Neuronal stem cell (in vitro differentiated cells): ENCODE measurements at regions not wholly inside any gene's neighbourhood (a gene's known extent, or its start where the extent isn't known, plus 50 kb on each side); places are given as distances from the start of the nearest gene placed in this dataset.

Experiments
- DNase-seq: peaks from one replicate; pipeline ENCODE4 v3.0.0-alpha.2; 2013; ENCODE audit warnings: low spot score
- H2AFZ ChIP-seq: one replicate; pipeline ENCODE4 v1.6.1; 2013; ENCODE audit warnings: mild to moderate bottlenecking, low read length, inconsistent platforms
- H2AK5ac ChIP-seq: 2 replicates; pipeline ENCODE4 v1.6.1; 2013; ENCODE audit warnings: low read depth, mild to moderate bottlenecking, inconsistent platforms, low read length, moderate library complexity, mixed read lengths
- H2BK120ac ChIP-seq: 2 replicates; pipeline ENCODE4 v1.6.1; 2013; ENCODE audit warnings: low read depth, mild to moderate bottlenecking, inconsistent platforms, low read length, moderate library complexity, mixed read lengths
- H2BK12ac ChIP-seq: one replicate; pipeline ENCODE4 v1.6.1; 2013; ENCODE audit warnings: low read length, inconsistent platforms
- H2BK15ac ChIP-seq: 2 replicates; pipeline ENCODE4 v1.6.1; 2013; ENCODE audit warnings: mild to moderate bottlenecking, low read length, inconsistent platforms, mixed read lengths
- H2BK5ac ChIP-seq: one replicate; pipeline ENCODE4 v1.6.1; 2013; ENCODE audit warnings: inconsistent platforms, mild to moderate bottlenecking, low read length, moderate library complexity
- H3K14ac ChIP-seq: one replicate; pipeline ENCODE4 v1.6.1; 2013; ENCODE audit warnings: low read length, inconsistent platforms
- H3K18ac ChIP-seq: 2 replicates; pipeline ENCODE4 v1.6.1; 2013; ENCODE audit warnings: low read length, inconsistent platforms
- H3K23ac ChIP-seq: 2 replicates; pipeline ENCODE4 v1.6.1; 2013; ENCODE audit warnings: low read depth, mild to moderate bottlenecking, mixed read lengths, low read length, inconsistent platforms; ENCODE audit not compliant: poor library complexity
- H3K27ac ChIP-seq: replicated peaks from 3 replicates; pipeline ENCODE4 v1.5.1; 2013; ENCODE audit warnings: low read length, inconsistent platforms
- H3K27me3 ChIP-seq, 3 experiments: 2 replicates each; pipeline ENCODE4 v1.6.1; 2013; ENCODE audit warnings: low read length in 3 of 3, mild to moderate bottlenecking in 2 of 3, inconsistent platforms in 1 of 3, low read depth in 1 of 3, mixed read lengths in 1 of 3, moderate library complexity in 1 of 3; ENCODE audit not compliant: control insufficient read depth in 3 of 3, insufficient read depth in 3 of 3
- H3K36me3 ChIP-seq, 2 donors: replicated peaks in 1 of 2; 2 replicates each; pipeline ENCODE4 v1.6.1; 2013; ENCODE audit warnings: low read length in 2 of 2; ENCODE audit not compliant: control insufficient read depth in 2 of 2, insufficient read depth in 2 of 2
- H3K4ac ChIP-seq: 2 replicates; pipeline ENCODE4 v1.6.1; 2013; ENCODE audit warnings: inconsistent platforms, mild to moderate bottlenecking, low read length, moderate library complexity
- H3K4me1 ChIP-seq, 2 donors: 1 replicate in 1 of 2; 2 replicates in 1 of 2; pipeline ENCODE4 v1.6.1; 2013; ENCODE audit warnings: low read length in 2 of 2, low read depth in 1 of 2; ENCODE audit not compliant: control insufficient read depth in 2 of 2, insufficient read depth in 1 of 2
- H3K4me2 ChIP-seq: one replicate; pipeline ENCODE4 v1.6.1; 2013; ENCODE audit warnings: mild to moderate bottlenecking, low read length, inconsistent platforms; ENCODE audit not compliant: insufficient read depth, poor library complexity, severe bottlenecking
- H3K4me3 ChIP-seq, 2 donors: 2 replicates each; pipeline ENCODE4 v1.5.1; 2013; ENCODE audit warnings: low read length in 2 of 2, mild to moderate bottlenecking in 2 of 2, inconsistent platforms in 1 of 2, moderate library complexity in 1 of 2
- H3K79me1 ChIP-seq: one replicate; pipeline ENCODE4 v1.6.1; 2013; ENCODE audit warnings: low read depth, mild to moderate bottlenecking, inconsistent platforms, low read length, moderate library complexity
- H3K9ac ChIP-seq: one replicate; pipeline ENCODE4 v1.6.1; 2013; ENCODE audit warnings: mild to moderate bottlenecking, low read depth, low read length, inconsistent platforms; ENCODE audit not compliant: poor library complexity
- H3K9me3 ChIP-seq, 2 donors: replicated peaks in 1 of 2; 2 replicates each; pipeline versions ENCODE3 to v1.6.1; 2013; ENCODE audit warnings: low read length in 2 of 2, mild to moderate bottlenecking in 2 of 2, inconsistent platforms in 1 of 2, low read depth in 1 of 2, mixed read lengths in 1 of 2, moderate library complexity in 1 of 2; ENCODE audit not compliant: control insufficient read depth in 2 of 2, insufficient read depth in 1 of 2
- H4K8ac ChIP-seq: one replicate; pipeline ENCODE4 v1.6.1; 2013; ENCODE audit warnings: low read depth, mild to moderate bottlenecking, inconsistent platforms, low read length, moderate library complexity
- H4K91ac ChIP-seq: one replicate; pipeline ENCODE4 v1.6.1; 2013; ENCODE audit warnings: low read length, low read depth, mild to moderate bottlenecking, inconsistent platforms; ENCODE audit not compliant: poor library complexity
- WGBS, 2 donors: extraction: QIAGEN DNeasy Blood & Tissue Kit; methylation state at CpG; one replicate each; pipeline ENCODE4 v1.1.7; 2013; ENCODE audit warnings: missing lambda C conversion rate in 2 of 2, mixed read lengths in 1 of 2; ENCODE audit not compliant: insufficient read length in 2 of 2, insufficient replicate concordance in 1 of 2; ENCODE audit errors: extremely low coverage in 2 of 2; 5-methylcytosine and 5-hydroxymethylcytosine counted together

- Histone ChIP-seq H3K18ac (no peak overlapping the region), H3K27ac (no peak overlapping the region), H3K9me3 (peaks cover 0 to 2% of the 10 kb centered on the region in 2 donors), H3K4ac (no peak overlapping the region), H2BK5ac (no peak overlapping the region), H3K36me3 (no peaks in the 10 kb centered on the region), H3K4me1 (no peaks in the 10 kb centered on the region), H4K91ac (no peak overlapping the region), H2AK5ac (no peak overlapping the region), H4K8ac (no peak overlapping the region), H3K23ac (no peak overlapping the region), H3K79me1 (no peaks in the 10 kb centered on the region), H2BK120ac (no peak overlapping the region), H2AFZ (no peak overlapping the region), H2BK15ac (no peak overlapping the region), H3K14ac (no peak overlapping the region), H3K4me2 (no peak overlapping the region), H3K27me3 (peaks cover 0 to 25% (median 0%) of the 10 kb centered on the region in 3 experiments), H2BK12ac (no peak overlapping the region), H3K4me3 (peak overlapping the region in 1 of 2 donors; percentile 63), H3K9ac (no peak overlapping the region)
- no CpG with 5 or more reads among the region's 5 CpGs for WGBS, 2 donors
- no peak for DNase-seq
Measured at GRCh38 chr9:38132956-38133355, 63.9 kb upstream of the SHB start.

GRCh38 chr9:38131729-38132128 lies 62.7 kb upstream of the SHB start:
- H3K23ac ChIP-seq: no peak overlapping the region
- WGBS, 2 donors: no CpG with 5 or more reads among the region's 8 CpGs
- H2BK12ac ChIP-seq: no peak overlapping the region
- H2BK15ac ChIP-seq: no peak overlapping the region
- no peaks in the 10 kb centered on the region for H3K4me1 ChIP-seq
- no peak overlapping the region for H3K27ac ChIP-seq
- H3K79me1 ChIP-seq: no peaks in the 10 kb centered on the region
- no peak overlapping the region for H3K4me2 ChIP-seq
- no peak overlapping the region for H2BK5ac ChIP-seq
- no peak overlapping the region for H2AFZ ChIP-seq
- no peak for DNase-seq
- peaks cover 0 to 20% (median 0%) of the 10 kb centered on the region in 3 experiments for H3K27me3 ChIP-seq
- no peak overlapping the region for H3K4ac ChIP-seq
- no peak overlapping the region for H4K8ac ChIP-seq
- H3K9me3 ChIP-seq: peaks cover 0 to 2% of the 10 kb centered on the region in 2 donors
- no peak overlapping the region for H4K91ac ChIP-seq
- no peak overlapping the region for H3K9ac ChIP-seq
- no peak overlapping the region for H3K4me3 ChIP-seq
- no peaks in the 10 kb centered on the region for H3K36me3 ChIP-seq
- H2BK120ac ChIP-seq: no peak overlapping the region
- H2AK5ac ChIP-seq: peak overlapping the region; percentile 17
- no peak overlapping the region for H3K14ac ChIP-seq
- H3K18ac ChIP-seq: no peak overlapping the region

- no peak for DNase-seq
- no peak overlapping the region for H4K8ac ChIP-seq
- H2BK12ac ChIP-seq: no peak overlapping the region
- H2AK5ac ChIP-seq: no peak overlapping the region
- no peak overlapping the region for H2BK5ac ChIP-seq
- no peak overlapping the region for H3K23ac ChIP-seq
- H2BK120ac ChIP-seq: no peak overlapping the region
- no peaks in the 10 kb centered on the region for H3K36me3 ChIP-seq
- no peak overlapping the region for H3K27ac ChIP-seq
- H3K79me1 ChIP-seq: no peaks in the 10 kb centered on the region
- no peak overlapping the region for H2AFZ ChIP-seq
- H3K4ac ChIP-seq: no peak overlapping the region
- H3K18ac ChIP-seq: no peak overlapping the region
- H3K4me3 ChIP-seq: no peak overlapping the region
- no peaks in the 10 kb centered on the region for H3K4me1 ChIP-seq
- H2BK15ac ChIP-seq: no peak overlapping the region
- H3K14ac ChIP-seq: no peak overlapping the region
- no peak overlapping the region for H3K9ac ChIP-seq
- no peak overlapping the region for H3K4me2 ChIP-seq
- H3K27me3 ChIP-seq: peaks cover 0 to 23% (median 0%) of the 10 kb centered on the region in 3 experiments
- peaks cover 0 to 2% of the 10 kb centered on the region in 2 donors for H3K9me3 ChIP-seq
- WGBS, 2 donors: no CpG with 5 or more reads among the region's 5 CpGs
- no peak overlapping the region for H4K91ac ChIP-seq
Measured at GRCh38 chr9:38130724-38131123, 61.7 kb upstream of the SHB start.

- Histone ChIP-seq H3K4me3 (no peak overlapping the region), H3K14ac (no peak overlapping the region), H3K23ac (no peak overlapping the region), H2AK5ac (no peak overlapping the region), H2BK120ac (no peak overlapping the region), H2BK15ac (no peak overlapping the region), H3K27me3 (peaks cover 0 to 17% (median 0%) of the 10 kb centered on the region in 3 experiments), H2AFZ (no peak overlapping the region), H2BK12ac (no peak overlapping the region), H3K4ac (no peak overlapping the region), H2BK5ac (no peak overlapping the region), H3K18ac (no peak overlapping the region), H3K4me2 (no peak overlapping the region), H3K79me1 (no peaks in the 10 kb centered on the region), H3K36me3 (no peaks in the 10 kb centered on the region), H4K91ac (no peak overlapping the region), H3K9me3 (peaks cover 0 to 2% of the 10 kb centered on the region in 2 donors), H4K8ac (no peak overlapping the region), H3K9ac (no peak overlapping the region), H3K27ac (no peak overlapping the region), H3K4me1 (no peaks in the 10 kb centered on the region)
- no CpG with 5 or more reads among the region's 6 CpGs for WGBS, 2 donors
- DNase-seq: no peak
Measured at GRCh38 chr9:38129366-38129765, 60.3 kb upstream of the SHB start.
